ENCODE measurements at regions not wholly inside any gene's neighbourhood (a gene's known extent, or its start where the extent isn't known, plus 50 kb on each side); places are given as distances from the start of the nearest gene placed in this dataset.

DNA sequence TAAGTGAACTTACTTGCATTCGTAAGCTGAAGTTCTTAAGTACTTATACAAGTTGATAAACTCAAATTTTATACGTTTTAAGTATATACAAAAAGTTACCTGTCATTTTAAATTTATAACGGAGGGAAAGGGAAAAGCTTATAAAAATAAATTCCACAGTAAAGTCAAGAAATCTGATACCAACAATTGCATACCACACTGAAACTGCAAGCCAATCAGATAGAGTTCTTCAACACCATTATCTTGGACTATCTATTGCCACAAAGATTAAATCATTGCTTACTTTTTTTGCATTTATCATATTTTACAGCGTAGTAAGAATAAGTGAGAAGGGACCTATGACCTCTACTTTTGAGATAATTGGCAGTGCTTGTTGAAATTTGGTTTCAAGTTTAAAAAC lies 386.7 kb downstream of the TFAP2A start:
- no peak for DNase-seq

DNA sequence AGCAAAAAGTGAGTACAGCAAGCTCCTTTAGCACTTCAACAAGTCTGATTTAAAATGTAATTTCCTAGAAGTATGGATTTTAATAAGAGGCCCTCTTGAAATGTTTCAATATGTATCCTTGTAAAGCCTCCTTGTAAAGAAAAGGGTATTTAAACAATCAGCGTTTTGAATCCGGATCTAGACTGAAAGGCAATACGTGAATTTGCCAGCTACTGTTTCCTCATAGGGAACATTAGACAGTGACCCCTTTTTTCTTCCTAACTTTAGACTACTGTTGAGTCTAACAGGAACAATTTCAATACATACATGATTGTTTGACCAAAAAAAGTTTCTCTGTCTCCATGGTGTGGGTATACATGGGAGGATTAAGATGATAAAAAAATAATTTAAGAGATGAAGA lies 395.0 kb downstream of the TFAP2A start:
- no peak for DNase-seq

DNA sequence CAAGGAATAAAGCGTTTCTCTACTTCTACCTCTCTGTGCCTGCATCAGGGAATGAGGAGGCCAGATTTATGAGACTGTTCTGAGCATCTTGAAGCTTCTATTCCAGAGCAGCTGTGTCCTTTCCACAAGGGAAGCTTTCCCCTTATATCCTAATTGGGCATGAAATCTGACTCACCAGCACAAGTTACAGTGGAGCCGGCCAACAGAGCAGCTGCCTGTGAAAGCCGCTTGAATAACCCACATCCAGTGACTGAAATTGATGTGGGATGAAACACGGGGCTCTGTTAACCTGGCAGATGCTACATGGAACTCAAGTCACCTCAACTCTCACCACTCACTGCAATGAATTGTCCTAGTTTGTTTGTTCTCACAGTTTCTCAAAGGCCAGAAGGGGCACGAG lies 400.3 kb downstream of the TFAP2A start:
- DNase-seq, result no peak

DNA sequence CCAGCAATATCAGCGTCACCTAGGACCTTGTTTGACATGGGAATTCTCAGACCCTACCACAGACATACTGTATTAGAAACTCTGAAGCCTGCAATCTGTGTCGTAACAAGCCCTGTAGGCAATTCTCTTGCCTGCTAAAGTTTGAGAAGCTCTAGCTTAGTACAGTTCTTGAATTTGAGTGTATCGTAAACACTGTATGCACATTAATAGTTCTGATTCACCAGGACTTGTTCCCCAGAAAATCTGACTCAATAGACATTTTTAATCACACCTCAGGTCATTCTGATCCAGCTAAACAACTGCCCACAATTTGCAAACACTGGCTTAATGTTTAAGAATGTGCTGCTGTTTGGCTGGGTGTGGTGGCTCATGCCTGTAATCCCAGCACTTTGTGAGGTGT lies 414.3 kb downstream of the TFAP2A start:
- DNase-seq, result no peak

DNA sequence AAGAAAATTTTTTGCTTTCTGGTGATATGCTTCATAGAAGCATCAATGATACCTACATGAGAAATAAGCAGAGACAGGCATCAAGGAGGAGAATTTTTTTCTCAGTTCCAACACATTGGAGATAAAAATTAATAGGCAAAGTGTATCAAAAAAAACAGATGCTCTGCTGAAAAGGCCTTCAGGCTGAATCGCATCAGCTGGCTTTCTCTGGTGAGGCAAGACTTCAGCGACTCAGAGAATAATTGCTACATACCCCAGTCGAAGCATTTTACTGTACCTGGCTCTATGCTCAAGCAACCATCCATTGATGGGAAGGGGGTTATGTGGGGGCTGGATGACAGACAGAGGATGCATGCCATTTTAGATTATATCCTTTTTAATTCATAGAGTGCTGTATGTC lies 415.1 kb downstream of the TFAP2A start:
- DNase-seq, result no peak

DNA sequence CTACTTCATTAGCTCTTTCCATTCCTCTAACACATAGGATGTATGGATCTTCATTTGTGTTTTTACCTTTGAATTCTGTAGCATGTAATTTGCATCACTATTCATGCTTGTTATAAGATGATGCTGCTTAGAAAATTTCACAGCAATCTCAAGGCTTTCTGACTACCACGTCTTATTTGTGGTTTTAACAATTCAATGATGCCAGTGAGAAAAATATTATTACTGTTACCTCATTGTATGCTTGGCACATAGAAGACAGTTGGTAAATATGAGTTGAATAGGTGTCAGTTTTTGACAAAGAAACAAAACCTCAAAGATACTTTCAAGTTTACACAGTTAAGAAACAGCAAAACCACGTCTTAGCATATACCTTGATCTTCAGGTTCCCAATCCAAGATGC lies 428.6 kb downstream of the TFAP2A start:
- DNase-seq, result no peak

DNA sequence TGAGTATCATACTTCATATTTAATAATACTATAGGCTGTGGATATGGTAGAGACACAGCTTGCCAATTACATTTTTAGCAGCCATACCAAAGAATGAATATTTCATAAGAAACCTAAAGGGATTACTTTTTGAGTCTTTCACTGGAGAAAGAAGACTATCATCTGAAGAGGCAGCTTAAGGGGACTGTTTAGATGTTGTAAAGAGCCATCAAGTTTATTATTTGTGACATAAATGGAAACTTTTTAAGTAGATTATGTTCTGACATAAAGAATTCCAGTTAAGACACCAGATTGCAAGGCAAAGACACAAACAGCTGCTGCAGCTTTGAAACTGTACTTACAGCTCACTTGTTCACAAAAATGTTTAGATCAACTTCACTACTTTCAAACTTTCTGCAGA lies 429.4 kb downstream of the TFAP2A start:
- no peak for DNase-seq

DNA sequence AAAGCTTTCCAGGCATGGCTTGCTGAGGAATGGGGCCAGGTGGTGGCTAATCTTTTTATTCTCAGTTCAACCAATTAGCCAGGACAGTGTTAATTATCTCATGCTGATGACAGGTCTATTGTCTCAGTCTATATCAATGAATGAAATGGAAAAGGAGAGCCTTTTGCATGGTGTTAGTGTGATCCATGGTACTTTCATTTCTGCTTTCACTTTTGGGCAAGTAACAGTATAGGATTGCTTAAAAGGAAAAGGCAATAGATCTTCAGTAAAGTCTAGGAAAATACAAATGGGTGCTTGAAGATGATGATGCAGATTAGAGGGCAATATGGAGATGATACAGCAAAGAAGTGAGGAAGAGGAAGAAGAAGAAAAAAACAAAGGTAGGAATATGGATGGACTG lies 430.3 kb downstream of the TFAP2A start:
- no peak for DNase-seq

DNA sequence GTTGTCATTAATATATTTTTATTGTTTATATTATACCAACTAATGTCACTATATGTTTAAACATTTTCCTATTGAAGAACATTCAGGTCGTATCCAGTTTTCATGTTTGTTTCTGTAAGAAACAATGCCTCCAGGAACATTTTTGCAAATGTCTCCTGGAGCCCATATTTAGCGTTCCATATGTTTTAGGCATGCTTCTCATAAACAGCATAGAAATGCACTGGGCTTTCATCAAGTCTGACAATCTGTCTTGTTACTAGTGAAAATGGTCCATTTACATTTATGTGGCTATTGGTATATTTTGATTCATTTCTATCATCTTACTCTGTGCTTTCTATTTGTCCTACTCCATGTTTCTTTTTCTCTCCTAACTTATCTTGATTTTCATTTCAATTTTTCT lies 431.7 kb downstream of the TFAP2A start:
- no peak for DNase-seq

DNA sequence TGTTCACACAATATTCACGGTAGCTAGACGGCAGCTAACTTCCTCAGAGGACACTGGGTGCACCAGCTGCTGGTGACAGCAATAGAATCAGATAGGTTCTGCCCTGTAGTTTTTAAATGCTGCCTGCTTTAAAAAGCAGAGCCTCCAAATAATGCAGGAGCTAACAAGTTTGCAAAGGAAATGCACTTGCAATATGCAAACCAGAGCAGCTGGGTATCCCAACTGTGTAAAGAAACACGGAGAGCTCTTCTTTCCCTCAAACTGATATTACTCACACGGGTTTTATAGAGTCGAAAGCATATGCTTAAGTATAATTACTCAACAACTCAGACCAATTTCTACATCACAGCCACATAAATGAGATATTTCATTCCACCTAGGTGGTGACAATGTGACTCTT lies 432.7 kb downstream of the TFAP2A start:
- no peak for DNase-seq

DNA sequence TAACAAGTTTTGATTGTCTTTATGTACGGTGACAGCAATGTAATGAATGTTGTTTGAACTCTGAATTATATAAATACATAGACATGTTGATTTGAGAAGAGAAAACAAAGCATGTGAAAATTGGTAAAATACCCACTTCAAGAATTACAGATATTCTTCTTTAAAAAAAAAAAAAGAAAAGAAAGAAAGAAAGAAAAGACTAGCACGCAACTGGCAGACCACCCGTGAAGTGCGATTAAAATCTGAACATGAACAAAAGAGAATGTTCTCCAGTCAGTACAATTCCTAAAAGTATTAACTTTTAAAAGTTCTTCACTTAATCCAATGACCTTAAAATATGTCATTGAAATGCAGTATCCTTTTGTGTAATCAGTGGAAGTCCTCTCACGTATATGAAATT lies 434.9 kb downstream of the TFAP2A start:
- DNase-seq, result no peak

DNA sequence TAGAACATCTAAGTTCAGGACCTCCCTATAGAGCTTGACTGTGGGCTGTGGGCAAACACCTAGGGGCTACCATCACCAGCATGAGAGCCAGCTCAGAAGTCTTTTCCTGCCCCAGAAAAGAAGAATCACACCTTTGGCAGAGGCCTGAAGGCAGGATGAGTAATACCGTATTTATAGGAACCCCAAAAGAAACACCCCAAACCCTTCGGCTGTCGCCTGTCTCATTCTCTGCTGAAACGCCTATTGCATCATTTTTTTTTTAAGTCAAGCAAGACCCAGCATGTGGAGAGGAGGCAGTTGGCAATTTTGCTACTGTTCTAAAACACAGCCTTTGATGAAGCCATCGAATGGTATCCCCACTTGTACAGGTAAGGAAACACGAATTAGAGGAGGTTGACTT lies 436.4 kb downstream of the TFAP2A start:
- DNase-seq, result no peak

DNA sequence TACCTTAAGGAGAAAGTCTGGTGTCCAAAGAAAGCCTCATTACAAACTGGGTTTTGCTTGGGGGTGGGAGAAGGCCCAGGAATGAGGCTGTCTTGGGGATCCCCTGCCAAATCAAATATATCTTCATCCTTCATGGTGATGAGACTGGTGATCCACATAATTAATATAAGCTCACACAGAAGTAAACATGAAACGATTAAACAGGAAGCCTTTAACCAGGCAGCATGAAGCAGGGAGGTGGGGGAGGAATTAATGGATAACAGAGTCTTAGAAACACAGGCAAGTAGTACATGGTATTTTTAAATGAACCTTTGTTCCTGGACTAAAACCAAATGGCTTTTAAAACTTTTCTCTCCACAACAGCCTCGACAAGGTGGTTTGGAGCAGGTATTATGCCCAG lies 437.5 kb downstream of the TFAP2A start:
- no peak for DNase-seq

DNA sequence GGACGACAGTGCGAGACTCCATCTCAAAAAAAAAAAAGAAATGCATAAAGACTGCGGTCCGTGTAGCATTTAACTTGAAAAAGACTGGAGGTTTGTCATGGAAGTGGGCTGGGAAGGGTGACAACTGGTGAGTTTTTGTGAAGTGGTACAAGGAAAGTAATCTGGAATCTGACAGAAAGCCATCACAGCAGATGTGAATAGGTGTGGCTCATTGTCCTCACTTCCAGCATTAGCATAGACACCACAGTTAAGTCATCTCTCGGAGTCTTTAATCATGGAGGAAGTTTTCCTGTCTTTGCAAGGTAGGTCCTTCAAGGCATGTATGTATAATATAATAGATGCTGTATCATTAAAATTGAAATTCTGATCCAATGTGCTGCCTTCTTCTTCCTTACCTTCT lies 453.2 kb downstream of the TFAP2A start:
- DNase-seq, result no peak

DNA sequence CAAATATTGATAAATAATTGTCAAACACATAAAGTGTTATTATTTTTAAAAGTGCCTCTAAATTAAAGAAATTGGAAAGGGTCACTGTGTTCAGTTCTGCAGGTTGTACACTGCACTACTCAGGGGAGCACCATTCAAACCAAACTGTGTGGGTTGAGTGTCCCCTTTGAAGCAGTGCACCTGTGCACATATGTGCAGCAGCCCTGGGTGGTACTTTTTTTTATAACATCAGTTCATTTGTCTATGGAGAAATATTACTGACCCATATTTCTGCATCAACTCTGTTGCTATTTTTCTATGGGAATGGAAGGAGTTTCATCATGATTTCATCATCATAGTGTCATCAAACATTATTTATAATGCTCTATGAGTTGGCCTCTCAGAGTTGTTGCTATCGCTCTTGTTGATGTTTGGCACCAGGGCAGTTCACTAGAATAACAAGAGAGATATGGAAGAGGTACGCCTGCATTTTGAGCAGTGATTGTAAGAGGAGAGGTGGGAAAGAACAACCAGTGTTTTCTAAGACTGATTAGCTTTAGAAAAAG lies 457.6 kb downstream of the TFAP2A start:
- DNase-seq, result no peak

DNA sequence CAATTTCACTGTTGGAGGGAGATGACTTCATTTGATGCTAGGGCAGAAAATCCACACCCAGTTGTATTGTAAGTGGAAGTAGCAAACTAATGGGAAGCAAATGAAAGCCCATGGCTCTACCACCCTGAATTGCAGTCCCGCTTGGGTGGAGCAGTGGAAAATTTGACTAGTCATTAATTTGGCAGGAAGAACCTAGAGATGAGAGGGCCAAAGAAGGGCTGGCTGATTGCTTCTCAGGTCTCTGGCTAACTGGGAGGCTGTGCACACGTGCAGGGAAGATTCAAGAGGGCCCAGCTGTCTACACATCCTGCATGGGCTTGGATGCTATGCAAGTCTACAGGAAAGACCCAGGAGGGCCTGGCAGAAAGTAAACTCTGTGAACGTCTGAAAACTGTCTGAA lies 466.2 kb downstream of the TFAP2A start:
- no peak for DNase-seq

DNA sequence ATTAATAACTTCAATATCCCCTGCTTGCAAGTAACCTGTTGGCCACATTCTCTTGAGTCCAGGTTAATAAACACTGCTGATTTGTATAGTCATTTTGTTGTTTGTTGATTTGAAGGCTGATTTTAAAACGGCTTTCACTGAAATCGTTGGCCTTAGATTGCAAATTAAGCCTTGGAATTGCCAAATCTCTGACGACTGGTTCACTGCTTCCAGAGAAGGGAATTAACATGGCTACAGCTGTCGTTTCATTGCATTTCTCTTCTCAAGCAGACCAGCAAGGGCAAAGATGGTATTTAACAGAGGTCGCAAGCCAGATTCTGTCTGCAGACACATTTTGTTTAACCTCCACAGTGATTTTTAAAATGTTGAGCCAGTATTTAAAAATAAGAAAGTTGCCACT lies 470.9 kb downstream of the TFAP2A start:
- no peak for DNase-seq

DNA sequence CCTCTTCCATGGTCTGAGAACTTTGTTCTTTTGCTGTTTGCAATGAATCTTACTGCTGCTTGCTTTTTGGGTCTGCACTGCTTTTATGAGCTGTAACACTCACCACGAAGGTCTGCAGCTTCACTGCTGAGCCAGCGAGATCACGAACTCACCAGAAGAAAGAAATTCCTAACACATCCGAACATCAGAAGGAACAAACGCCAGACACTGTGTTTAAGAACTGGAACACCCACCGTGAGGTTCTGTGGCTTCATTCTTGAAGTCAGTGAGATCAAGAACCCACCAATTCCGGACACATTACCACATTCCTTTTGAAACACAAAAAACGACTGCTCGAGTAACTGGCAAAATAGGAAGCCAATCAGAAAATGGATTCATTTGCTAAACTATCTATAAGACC lies 471.8 kb downstream of the TFAP2A start:
- no peak for DNase-seq

DNA sequence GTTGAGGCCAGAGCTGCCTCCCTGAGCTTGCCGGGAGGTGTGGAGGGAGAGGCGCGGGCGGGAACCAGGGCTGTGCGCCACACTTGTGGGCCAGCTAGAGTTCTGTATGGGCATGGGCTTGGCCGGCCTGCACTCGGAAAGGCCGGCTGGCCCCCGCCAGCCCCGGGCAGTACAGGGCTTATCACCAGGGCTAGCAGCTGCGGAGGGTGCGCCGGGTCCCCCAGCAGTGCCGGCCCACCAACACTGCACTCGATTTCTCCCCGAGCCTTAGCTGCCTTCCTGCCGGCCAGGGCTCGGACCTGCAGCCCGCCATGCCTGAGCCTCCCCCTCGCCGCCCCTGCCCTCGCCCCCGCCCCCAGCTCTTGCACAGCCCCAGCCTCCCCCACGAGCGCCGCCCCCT lies 472.7 kb downstream of the TFAP2A start:
- DNase-seq, result no peak

DNA sequence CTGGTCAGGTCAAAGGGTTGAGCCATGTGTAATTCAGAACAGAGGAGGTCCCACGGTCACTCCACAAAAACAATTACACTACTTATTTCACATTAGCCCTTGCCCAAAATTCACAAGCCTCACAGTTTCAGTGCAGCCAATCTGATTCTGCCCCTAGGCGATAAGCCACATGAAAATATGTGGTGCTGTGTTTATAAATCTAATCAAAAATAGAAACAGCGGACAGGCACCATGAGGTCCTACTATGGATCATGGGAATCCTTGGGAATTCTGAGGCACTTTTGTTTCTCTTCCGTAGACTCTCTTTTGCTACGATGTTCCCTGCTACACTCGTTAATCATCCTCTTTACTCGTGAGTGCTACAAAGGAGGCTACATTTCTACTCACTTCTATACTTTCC lies 476.1 kb downstream of the TFAP2A start:
- no peak for DNase-seq

DNA sequence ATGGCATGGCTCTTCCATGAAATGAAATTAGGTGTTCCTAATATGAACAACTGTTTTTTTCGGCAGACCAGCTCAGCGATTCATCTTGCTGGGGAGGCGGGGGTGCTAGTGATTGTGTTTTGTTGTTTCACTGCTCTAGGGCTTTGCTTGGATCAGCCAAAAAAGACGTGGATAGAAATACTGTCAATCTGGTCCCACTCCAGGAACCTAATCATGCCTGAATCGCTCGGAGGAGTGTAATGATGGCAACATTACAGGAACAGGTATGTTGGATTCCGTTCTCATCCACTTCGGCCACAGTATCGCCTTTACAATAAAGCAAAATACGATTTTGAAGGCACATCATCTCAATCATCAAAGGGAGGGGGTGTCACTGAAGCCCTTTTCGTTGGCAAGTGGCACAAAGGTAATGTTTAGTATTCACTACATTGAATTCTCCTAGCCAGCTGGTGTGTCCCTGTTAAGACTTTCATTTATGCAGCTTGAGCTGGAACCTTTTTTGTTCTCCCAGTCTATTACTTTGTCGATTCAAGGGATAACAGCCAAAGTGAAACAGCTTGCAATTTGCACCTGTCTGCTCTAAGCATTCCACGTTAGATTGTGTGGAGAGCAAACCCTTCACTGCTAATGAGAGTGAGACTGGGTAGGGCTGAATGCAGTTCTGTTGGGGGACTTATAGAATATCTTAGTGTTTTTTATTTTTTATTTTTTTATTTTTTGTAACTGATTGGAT lies 477.7 kb downstream of the TFAP2A start:
- DNase-seq, result no peak

DNA sequence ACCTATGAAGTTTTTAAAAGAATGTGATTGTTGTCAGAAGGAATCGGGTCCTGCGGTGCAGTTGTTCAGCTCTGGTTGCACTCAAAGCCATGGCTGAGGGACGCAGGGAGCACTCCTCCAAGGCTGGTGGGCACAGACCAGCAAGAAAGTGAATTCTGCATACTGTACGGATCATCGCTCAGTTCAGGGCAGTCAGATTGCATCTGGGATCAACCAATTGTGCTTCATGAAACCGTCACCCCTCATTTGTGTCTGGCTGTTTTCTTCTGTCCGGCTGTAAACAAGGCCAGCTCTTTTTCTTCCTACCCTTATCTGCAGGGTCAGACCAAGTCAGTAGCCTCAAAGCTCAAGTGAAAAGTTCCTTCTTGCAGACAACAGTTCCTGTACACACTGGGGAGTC lies 478.3 kb downstream of the TFAP2A start:
- no peak for DNase-seq

DNA sequence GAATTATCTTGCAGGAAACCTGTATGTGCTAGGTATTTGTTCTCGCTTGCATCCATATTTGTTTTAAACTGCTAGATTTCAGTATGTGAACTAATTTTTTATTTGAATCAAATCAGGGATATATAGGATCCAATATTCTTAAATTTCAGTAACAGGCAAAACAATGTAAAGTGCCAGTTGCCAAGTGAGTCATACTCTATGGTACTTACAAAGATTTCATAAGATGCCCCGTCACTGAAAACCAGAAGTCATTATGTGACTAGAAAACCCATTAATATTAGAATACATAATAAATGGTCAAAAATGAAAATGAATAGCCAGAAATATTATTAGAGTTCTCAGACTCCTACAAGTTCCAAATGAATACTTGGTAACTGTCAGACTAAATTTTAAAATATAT lies 481.2 kb downstream of the TFAP2A start:
- DNase-seq, result no peak

DNA sequence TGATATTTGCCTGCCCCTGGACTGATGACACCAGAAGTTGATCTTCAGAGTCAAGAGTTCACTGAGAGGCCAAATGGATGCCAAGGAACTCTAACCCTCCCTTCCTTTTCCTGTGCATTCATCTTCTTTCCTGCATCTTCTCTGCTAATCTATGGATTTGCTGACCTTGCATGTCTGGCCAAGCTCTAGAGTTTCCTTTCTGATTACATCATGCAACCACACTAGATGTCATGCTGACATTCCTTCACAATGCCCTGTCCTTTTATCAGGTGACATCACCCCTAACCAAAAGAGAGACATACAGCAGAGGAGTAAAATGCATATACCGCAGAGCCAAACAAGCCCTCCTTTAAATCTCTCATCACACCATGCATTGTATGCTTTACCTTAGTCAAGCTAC lies 487.6 kb downstream of the TFAP2A start:
- DNase-seq, result no peak

DNA sequence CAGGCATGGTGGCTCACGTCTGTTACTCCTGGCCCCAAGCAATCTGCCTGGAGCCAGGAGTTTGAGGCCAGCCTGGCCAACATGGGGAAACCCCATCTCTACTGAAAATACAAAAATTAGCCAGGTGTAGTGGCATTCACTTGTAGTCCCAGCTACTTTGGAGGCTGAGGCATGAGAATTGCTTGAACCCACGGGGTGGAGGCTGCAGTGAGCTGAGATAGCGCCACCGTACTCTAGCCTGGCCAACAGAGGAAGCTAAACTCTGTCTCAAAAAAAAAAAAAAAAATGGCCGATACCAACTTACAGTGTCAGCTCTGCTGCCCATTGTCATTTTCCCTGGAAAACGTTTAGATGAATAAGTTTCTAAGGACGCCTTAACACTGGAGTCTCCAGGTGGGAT lies 489.9 kb downstream of the TFAP2A start:
- no peak for DNase-seq
